GM10266 (cell line): ENCODE measurements at regions not wholly inside any gene's neighbourhood (a gene's known extent, or its start where the extent isn't known, plus 50 kb on each side); places are given as distances from the start of the nearest gene placed in this dataset.

Source experiments
- DNase-seq: peaks from one replicate; pipeline ENCODE4 v3.0.0; 2012; ENCODE audit errors: extremely low spot score
- TF ChIP-seq, protein P1 (sequence below): IDR thresholded peaks from 2 replicates; pipeline ENCODE4 v1.5.1; 2012; ENCODE audit warnings: mild to moderate bottlenecking, low read depth; ENCODE audit not compliant: control insufficient read depth, insufficient read depth; ENCODE audit errors: missing control alignments

DNA sequence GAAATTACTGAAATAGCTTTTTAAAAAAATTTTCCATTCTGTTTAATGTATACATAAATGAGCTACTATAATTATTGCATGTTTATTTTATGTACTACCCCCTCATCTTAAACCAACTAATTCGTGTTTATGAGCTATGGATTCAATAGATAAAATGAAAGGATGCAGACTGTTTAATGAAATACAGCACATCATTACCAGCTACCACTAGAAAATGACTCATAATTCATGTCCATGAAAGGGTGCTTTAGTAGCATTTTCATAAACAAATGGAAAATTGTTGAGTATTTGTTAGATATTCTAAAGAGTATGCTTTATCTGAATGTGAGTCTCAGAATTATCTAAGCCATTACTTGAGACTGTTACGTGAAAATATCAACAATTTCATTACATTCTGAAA, 1590.1 kb downstream of the HACE1 start:
- TF ChIP-seq, protein P1, sequence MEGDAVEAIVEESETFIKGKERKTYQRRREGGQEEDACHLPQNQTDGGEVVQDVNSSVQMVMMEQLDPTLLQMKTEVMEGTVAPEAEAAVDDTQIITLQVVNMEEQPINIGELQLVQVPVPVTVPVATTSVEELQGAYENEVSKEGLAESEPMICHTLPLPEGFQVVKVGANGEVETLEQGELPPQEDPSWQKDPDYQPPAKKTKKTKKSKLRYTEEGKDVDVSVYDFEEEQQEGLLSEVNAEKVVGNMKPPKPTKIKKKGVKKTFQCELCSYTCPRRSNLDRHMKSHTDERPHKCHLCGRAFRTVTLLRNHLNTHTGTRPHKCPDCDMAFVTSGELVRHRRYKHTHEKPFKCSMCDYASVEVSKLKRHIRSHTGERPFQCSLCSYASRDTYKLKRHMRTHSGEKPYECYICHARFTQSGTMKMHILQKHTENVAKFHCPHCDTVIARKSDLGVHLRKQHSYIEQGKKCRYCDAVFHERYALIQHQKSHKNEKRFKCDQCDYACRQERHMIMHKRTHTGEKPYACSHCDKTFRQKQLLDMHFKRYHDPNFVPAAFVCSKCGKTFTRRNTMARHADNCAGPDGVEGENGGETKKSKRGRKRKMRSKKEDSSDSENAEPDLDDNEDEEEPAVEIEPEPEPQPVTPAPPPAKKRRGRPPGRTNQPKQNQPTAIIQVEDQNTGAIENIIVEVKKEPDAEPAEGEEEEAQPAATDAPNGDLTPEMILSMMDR, result no peak
- no peak for DNase-seq

DNA sequence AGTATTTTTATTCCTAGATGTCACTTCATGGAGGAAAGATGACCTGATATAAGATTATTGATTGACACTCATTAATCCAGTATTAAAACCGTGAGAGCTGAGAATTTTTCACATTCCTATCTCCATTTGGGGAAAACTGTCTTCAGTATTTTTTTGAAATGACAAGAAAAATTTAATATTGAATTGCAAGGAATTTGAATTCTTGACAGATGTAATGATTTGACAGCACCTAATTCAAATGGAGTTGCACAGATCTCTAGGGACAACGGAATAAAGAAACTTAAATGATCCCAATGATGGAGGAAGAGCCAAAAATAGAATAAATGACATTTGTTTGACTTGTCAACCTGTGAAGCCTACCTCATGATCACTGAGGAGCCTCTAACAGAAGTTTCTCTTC, 1591.4 kb downstream of the HACE1 start:
- no peak for DNase-seq
- TF ChIP-seq, protein P1, result no peak

DNA sequence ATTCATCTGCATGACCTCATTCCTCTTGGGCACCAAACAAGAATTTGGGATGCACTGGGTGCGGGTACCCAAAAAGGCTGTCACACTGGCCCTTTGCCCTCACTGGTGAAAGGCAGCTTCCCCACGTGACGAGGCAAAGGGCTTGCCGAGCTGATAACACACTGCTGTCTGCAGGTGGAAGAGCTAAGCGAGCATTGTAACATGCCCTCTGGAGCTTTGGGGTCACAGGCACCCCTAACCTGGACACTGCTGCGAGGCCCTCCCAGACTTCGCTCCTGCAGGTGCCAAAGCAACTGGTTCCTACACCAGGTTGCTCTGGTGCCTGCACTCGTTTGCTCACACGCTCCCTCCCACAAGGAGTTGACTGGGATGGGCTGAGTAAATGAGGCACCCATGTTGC, 1595.7 kb downstream of the HACE1 start:
- TF ChIP-seq, protein P1, result no peak
- no peak for DNase-seq

DNA sequence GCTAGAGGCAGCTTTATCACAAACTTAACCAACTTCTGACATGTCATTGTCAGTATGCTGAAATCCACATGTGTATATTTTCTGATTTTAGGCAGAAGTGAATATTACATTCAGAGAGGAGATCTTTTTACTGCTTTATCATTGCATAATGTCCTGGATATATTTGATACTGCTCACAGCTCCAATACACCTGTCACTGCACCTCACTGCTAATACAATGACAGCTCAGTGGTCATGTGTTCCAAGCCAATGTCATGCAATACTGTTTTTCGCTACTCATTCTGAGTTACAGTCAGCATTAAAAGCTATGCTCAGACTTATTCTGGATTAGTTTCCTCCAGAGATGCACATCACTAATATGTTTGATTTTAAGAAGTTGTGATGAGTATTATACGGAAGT, 1604.6 kb downstream of the HACE1 start:
- TF ChIP-seq, protein P1, result no peak
- DNase-seq, result no peak

DNA sequence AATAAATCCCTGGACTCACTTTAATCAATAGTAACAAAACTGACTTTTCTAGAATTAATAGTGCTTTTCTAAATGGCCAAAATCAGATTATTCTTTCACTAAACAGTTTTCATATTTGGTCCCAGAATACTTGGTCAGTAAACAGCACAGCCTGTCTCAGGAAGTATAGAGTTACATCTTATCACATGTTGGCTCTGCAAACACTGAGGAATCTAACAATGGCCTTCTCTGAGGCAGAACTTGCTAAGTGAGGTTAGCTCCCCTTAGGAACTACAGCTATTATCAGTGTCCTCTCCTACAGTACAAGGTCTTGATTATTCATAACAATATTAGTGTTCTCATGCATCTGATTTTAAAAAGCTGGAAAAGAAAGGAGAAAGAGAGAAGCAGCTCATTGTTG, 1622.8 kb downstream of the HACE1 start:
- TF ChIP-seq, protein P1, result no peak
- DNase-seq, result no peak

DNA sequence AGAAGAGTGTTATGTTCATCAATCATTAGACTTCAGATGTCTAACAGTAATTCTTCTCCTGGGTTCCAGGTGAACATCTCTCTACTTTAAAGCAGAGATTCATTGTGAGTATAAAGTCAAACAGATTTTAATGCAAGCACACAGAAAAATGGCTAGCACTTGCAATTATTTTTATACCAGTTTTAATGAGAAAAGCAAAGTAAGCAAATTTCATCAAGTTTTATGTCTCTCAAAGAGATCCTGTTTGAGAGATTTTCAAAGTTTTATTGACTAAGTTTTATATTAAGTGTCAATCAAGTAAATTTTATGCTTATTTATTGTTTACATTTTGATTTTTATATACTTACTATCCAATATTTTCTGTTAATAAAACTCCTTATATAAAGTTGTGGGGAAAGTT, 1628.5 kb downstream of the HACE1 start:
- DNase-seq, result no peak
- TF ChIP-seq, protein P1, result no peak

DNA sequence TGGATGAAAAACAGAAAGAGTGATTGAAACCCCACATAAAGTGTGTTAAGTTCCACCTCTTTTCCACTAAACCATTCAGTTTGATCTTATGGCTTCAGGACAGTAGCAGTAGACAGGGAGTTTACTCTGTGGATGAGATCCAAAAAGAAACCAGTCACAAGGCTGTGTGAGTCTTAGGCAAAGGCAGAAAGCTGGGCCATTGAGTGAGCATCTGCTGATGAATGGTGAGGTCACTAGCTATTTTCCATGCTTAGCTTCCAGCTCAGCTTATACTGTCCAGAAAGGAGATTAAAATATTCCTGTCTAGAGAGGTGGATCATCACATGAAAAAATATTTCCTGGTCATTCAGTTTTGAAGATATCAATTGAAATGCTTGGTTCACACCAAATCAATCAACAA, 1643.9 kb downstream of the HACE1 start:
- DNase-seq, result no peak
- TF ChIP-seq, protein P1, result no peak

DNA sequence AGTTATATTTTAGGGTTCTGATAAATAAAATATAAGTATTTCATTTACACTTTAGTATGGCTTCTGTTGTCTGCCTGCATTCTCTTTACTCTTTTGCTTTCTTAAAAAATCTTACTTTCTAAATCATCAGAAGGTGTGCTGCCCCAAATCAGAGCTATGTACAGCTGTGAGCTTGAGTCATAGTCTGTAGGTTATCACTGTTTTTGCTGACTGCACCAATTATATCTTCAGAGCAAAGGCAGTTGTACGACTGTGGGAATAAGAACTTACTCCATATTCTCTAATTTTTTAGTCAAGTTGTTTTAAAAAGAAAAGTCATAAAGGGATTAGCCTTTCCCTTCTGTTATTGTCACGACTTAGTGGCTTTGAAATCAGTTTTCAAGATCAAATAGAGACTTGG, 1649.0 kb downstream of the HACE1 start:
- DNase-seq, result no peak
- TF ChIP-seq, protein P1, result no peak
